WTC11 (cell line): ENCODE measurements at regions not wholly inside any gene's neighbourhood (a gene's known extent, or its start where the extent isn't known, plus 50 kb on each side); places are given as distances from the start of the nearest gene placed in this dataset.

ENCODE experiments used
- ATAC-seq: fragments of 200-7000 bp; cut with Tn5 transposase; 2 replicates; pipeline ENCODE4 v1.10.0; 2021; ENCODE audit warnings: mild to moderate bottlenecking, moderate library complexity
- CTCF ChIA-PET: fragments of 300-600 bp; sonication (Branson Sonifier 250); formaldehyde crosslinking; loops from one replicate; lab custom pipeline; 2021; ENCODE audit warnings: antibody characterized with exemption; lab: Charles Lee
- POLR2A ChIA-PET: fragments of 350-600 bp; sonication (Branson Sonifier 250); formaldehyde crosslinking; loops from one replicate; lab custom pipeline; 2021; ENCODE audit warnings: antibody characterized with exemption; lab: Charles Lee
- DNase-seq: peaks from one replicate; pipeline ENCODE4 v3.0.0; 2021; ENCODE audit warnings: low spot score
- H3K27ac Mint-ChIP-seq: 2 replicates; pipeline ENCODE4 v1.8.0; 2021; ENCODE audit warnings: mixed read lengths
- H3K27me3 Mint-ChIP-seq: 2 replicates; pipeline ENCODE4 v1.8.0; 2021; ENCODE audit warnings: low read depth, mild to moderate bottlenecking, moderate library complexity, mixed read lengths
- H3K36me3 Mint-ChIP-seq: 2 replicates; pipeline ENCODE4 v1.8.0; 2021; ENCODE audit warnings: mixed read lengths
- H3K4me1 Mint-ChIP-seq: 2 replicates; pipeline ENCODE4 v1.8.0; 2022; ENCODE audit warnings: mixed read lengths
- H3K4me3 Mint-ChIP-seq: 2 replicates; pipeline ENCODE4 v1.8.0; 2021; ENCODE audit warnings: mild to moderate bottlenecking, moderate library complexity, mixed read lengths
- H3K9me3 Mint-ChIP-seq: 2 replicates; pipeline ENCODE4 v1.8.0; 2021; ENCODE audit warnings: mixed read lengths
- CBFB ChIP-seq: sonication (generic); formaldehyde crosslinking; IDR thresholded peaks from 2 replicates; pipeline ENCODE4 v1.8.1; 2022; ENCODE audit warnings: mild to moderate bottlenecking, low read depth, missing genetic modification reagents
- EMX1 ChIP-seq: fragments of 250-450 bp; sonication (Bioruptor Pico); IDR thresholded peaks from 2 replicates; pipeline ENCODE4 v1.8.0; 2021; ENCODE audit warnings: mild to moderate bottlenecking
- FOXP1 ChIP-seq: sonication (generic); formaldehyde crosslinking; IDR thresholded peaks from 2 replicates; pipeline ENCODE4 v1.8.0; 2022; ENCODE audit warnings: missing genetic modification reagents, mild to moderate bottlenecking, moderate library complexity, borderline replicate concordance
- KAT7 ChIP-seq: sonication (generic); formaldehyde crosslinking; IDR thresholded peaks from 2 replicates; pipeline ENCODE4 v1.8.1; 2023; ENCODE audit warnings: missing genetic modification reagents, mild to moderate bottlenecking, borderline replicate concordance
- MXD4 ChIP-seq: fragments of 250-450 bp; sonication (Bioruptor Pico); IDR thresholded peaks from 2 replicates; pipeline ENCODE4 v1.8.0; 2021; ENCODE audit warnings: mild to moderate bottlenecking, moderate library complexity, borderline replicate concordance
- NR2C2 ChIP-seq: sonication (generic); formaldehyde crosslinking; IDR thresholded peaks from 2 replicates; pipeline ENCODE4 v1.8.0; 2022; ENCODE audit warnings: mild to moderate bottlenecking, missing genetic modification reagents
- RELA ChIP-seq: sonication (generic); formaldehyde crosslinking; IDR thresholded peaks from 2 replicates; pipeline ENCODE4 v1.8.1; 2022; ENCODE audit warnings: missing genetic modification reagents, mild to moderate bottlenecking, borderline replicate concordance
- RORB ChIP-seq: fragments of 250-450 bp; sonication (Bioruptor Pico); IDR thresholded peaks from 2 replicates; pipeline ENCODE4 v1.9.0; 2021; ENCODE audit warnings: mild to moderate bottlenecking
- TCF7 ChIP-seq: sonication (generic); formaldehyde crosslinking; IDR thresholded peaks from 2 replicates; pipeline ENCODE4 v1.8.0; 2022; ENCODE audit warnings: mild to moderate bottlenecking, low read depth, missing genetic modification reagents, moderate library complexity
- TEAD1 ChIP-seq: sonication (generic); formaldehyde crosslinking; IDR thresholded peaks from 2 replicates; pipeline ENCODE4 v1.8.0; 2022; ENCODE audit warnings: mild to moderate bottlenecking, missing genetic modification reagents
- ZNF263 ChIP-seq: sonication (generic); formaldehyde crosslinking; IDR thresholded peaks from 2 replicates; pipeline ENCODE4 v1.8.1; 2022; ENCODE audit warnings: low read depth, mild to moderate bottlenecking, moderate library complexity, missing genetic modification reagents
- ZNF317 ChIP-seq: sonication (generic); formaldehyde crosslinking; IDR thresholded peaks from 2 replicates; pipeline ENCODE4 v1.8.1; 2023; ENCODE audit warnings: low read depth, mild to moderate bottlenecking, moderate library complexity, missing genetic modification reagents, borderline replicate concordance
- ZNF396 ChIP-seq: fragments of 250-450 bp; sonication (Bioruptor Pico); IDR thresholded peaks from 2 replicates; pipeline ENCODE4 v1.8.0; 2021; ENCODE audit warnings: mild to moderate bottlenecking, moderate library complexity, borderline replicate concordance
- TF ChIP-seq, protein P1 (sequence below): sonication (generic); formaldehyde crosslinking; IDR thresholded peaks from 2 replicates; pipeline ENCODE4 v1.8.0; 2022; ENCODE audit warnings: mild to moderate bottlenecking, missing genetic modification reagents
- TF ChIP-seq, protein P2 (sequence below): fragments of 200-600 bp; IDR thresholded peaks from 2 replicates; pipeline ENCODE4 v1.8.0; 2022; ENCODE audit warnings: antibody characterized with exemption
- TF ChIP-seq, protein P3 (sequence below): sonication (generic); formaldehyde crosslinking; IDR thresholded peaks from 2 replicates; pipeline ENCODE4 v1.8.0; 2023; ENCODE audit warnings: missing genetic modification reagents
- TF ChIP-seq, protein P4 (sequence below): sonication (generic); formaldehyde crosslinking; IDR thresholded peaks from 2 replicates; pipeline ENCODE4 v1.8.0; 2022; ENCODE audit warnings: missing genetic modification reagents
- TF ChIP-seq, protein P5 (sequence below): fragments of 250-450 bp; sonication (Bioruptor Pico); IDR thresholded peaks from 2 replicates; pipeline ENCODE4 v1.9.0; 2021; ENCODE audit warnings: mild to moderate bottlenecking, borderline replicate concordance

DNA sequence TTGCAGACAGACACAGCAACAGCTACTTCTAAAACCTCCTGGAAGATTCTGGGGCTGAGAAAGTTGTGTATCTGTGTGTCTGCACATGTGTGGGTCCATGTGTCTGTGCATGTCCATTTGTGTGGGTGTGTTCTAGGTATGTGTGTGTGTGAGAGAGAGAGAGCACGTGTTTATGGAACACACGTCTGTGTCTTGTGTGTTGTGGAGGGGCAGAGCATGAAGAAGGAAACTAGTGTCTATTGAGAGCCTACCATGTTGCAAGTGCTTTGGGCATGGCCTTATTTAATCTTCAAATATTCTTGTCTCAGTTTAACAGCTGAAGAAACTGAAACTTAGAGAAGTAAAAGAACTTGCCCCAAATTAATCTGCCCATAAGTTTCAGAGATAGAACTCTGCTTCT, 327.5 kb downstream of the UACA start:
- Mint-ChIP-seq H3K4me3 (no peak overlapping the region), H3K36me3 (no peaks in the 10 kb centered on the region), H3K27ac (no peak overlapping the region), H3K27me3 (no peaks in the 10 kb centered on the region; the same call in 1 of the 2 replicates), H3K4me1 (peaks cover 31% of the 10 kb centered on the region), H3K9me3 (no peaks in the 10 kb centered on the region)
- TF ChIP-seq RELA (CRISPR knock-in tag) (no peak), FOXP1 (CRISPR knock-in tag) (no peak), MXD4 (CRISPR knock-in tag) (no peak), NR2C2 (CRISPR knock-in tag) (no peak), ZNF317 (CRISPR knock-in tag) (no peak), EMX1 (CRISPR knock-in tag) (no peak), TCF7 (CRISPR knock-in tag) (no peak), ZNF396 (CRISPR knock-in tag) (no peak), TEAD1 (CRISPR knock-in tag) (no peak)
- TF ChIP-seq, protein P1, sequence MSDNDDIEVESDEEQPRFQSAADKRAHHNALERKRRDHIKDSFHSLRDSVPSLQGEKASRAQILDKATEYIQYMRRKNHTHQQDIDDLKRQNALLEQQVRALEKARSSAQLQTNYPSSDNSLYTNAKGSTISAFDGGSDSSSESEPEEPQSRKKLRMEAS (CRISPR knock-in tag) = no peak
- TF ChIP-seq, protein P2, sequence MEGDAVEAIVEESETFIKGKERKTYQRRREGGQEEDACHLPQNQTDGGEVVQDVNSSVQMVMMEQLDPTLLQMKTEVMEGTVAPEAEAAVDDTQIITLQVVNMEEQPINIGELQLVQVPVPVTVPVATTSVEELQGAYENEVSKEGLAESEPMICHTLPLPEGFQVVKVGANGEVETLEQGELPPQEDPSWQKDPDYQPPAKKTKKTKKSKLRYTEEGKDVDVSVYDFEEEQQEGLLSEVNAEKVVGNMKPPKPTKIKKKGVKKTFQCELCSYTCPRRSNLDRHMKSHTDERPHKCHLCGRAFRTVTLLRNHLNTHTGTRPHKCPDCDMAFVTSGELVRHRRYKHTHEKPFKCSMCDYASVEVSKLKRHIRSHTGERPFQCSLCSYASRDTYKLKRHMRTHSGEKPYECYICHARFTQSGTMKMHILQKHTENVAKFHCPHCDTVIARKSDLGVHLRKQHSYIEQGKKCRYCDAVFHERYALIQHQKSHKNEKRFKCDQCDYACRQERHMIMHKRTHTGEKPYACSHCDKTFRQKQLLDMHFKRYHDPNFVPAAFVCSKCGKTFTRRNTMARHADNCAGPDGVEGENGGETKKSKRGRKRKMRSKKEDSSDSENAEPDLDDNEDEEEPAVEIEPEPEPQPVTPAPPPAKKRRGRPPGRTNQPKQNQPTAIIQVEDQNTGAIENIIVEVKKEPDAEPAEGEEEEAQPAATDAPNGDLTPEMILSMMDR = no peak
- TF ChIP-seq, protein P3, sequence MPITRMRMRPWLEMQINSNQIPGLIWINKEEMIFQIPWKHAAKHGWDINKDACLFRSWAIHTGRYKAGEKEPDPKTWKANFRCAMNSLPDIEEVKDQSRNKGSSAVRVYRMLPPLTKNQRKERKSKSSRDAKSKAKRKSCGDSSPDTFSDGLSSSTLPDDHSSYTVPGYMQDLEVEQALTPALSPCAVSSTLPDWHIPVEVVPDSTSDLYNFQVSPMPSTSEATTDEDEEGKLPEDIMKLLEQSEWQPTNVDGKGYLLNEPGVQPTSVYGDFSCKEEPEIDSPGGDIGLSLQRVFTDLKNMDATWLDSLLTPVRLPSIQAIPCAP = no peak
- TF ChIP-seq, protein P4, sequence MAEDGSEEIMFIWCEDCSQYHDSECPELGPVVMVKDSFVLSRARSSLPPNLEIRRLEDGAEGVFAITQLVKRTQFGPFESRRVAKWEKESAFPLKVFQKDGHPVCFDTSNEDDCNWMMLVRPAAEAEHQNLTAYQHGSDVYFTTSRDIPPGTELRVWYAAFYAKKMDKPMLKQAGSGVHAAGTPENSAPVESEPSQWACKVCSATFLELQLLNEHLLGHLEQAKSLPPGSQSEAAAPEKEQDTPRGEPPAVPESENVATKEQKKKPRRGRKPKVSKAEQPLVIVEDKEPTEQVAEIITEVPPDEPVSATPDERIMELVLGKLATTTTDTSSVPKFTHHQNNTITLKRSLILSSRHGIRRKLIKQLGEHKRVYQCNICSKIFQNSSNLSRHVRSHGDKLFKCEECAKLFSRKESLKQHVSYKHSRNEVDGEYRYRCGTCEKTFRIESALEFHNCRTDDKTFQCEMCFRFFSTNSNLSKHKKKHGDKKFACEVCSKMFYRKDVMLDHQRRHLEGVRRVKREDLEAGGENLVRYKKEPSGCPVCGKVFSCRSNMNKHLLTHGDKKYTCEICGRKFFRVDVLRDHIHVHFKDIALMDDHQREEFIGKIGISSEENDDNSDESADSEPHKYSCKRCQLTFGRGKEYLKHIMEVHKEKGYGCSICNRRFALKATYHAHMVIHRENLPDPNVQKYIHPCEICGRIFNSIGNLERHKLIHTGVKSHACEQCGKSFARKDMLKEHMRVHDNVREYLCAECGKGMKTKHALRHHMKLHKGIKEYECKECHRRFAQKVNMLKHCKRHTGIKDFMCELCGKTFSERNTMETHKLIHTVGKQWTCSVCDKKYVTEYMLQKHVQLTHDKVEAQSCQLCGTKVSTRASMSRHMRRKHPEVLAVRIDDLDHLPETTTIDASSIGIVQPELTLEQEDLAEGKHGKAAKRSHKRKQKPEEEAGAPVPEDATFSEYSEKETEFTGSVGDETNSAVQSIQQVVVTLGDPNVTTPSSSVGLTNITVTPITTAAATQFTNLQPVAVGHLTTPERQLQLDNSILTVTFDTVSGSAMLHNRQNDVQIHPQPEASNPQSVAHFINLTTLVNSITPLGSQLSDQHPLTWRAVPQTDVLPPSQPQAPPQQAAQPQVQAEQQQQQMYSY = no peak
- ATAC-seq (no peak), DNase-seq (no peak)
- ChIA-PET POLR2A (no interaction called here), CTCF (no interaction called here)

DNA sequence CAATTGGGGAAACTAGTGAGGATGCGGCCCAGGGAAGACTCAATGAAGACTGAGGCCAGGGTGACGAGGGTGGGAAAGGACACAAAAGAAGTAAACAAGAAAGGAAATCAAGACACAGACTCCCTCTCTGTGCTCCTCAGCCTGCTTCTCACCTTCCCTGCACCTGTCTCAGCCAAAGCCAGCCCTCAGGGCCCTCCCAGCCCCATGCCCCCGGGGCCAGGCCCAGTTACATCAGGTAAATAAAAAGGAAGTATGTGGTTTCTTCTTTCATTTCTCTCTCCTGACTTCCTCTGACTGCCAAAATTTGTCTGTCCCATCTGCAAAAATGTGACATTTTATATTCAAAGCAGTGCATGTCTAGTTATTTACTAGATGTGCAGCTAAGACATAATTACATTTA, 328.0 kb downstream of the UACA start:
- H3K4me3 Mint-ChIP-seq = no peak overlapping the region
- no peaks in the 10 kb centered on the region for H3K36me3 Mint-ChIP-seq
- ATAC-seq (no peak), DNase-seq (no peak)
- H3K27me3 Mint-ChIP-seq = no peaks in the 10 kb centered on the region; the same call in 1 of the 2 replicates
- peaks cover 31% of the 10 kb centered on the region for H3K4me1 Mint-ChIP-seq
- ChIA-PET CTCF (no interaction called here), POLR2A (no interaction called here)
- H3K27ac Mint-ChIP-seq = no peak overlapping the region
- H3K9me3 Mint-ChIP-seq = no peaks in the 10 kb centered on the region
- TF ChIP-seq KAT7 (CRISPR knock-in tag) (no peak), RORB (CRISPR knock-in tag) (no peak), CBFB (CRISPR knock-in tag) (no peak)

DNA sequence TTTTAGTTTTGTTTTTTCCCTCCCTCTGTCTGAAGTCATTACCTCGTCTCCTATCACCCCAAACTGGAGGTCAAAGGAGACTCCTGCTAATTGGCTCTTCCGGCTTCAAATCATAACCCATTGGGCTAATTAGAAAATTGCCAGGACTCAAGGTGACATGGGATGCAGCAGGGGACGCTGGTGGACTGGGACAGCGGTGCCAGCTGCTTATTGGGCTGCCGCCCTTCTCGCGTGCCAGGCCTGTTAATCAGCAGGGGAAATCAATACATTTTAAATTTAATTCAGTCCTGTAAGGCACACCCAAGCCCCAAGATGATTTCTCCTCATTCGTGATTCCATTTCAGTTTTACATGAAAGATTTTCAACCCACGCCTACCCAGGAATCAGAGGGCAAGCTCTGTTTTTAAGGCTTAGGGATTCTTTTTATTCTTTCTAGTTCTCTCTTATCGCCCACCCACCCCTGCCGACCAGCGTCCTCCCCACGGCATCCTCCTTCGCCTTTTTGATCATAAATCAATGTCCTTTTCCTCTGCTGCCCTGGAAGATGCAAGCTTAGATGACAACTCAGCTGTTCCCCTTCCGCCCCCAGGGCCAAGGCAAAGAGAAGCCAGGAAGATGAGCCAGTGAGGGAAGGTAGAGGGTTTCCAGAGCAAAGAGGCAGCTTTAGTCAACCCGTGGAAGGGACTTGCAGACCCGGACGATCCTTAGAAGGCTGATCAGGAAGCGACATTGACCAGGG, 329.6 kb downstream of the UACA start:
- POLR2A ChIA-PET = no interaction called here
- DNase-seq (no peak), ATAC-seq (no peak)
- H3K4me3 Mint-ChIP-seq = no peak overlapping the region
- H3K36me3 Mint-ChIP-seq = peaks cover 9% of the 10 kb centered on the region
- CTCF ChIA-PET = interaction anchor here (0.7 to 1.1 kb wide), 2 partner anchors 8 to 33 kb away, joined by 4 to 5 read pairs; no protein-coding TSS in a partner anchor
- H3K4me1 Mint-ChIP-seq = peaks cover 31% of the 10 kb centered on the region
- no peak overlapping the region for H3K27ac Mint-ChIP-seq
- no peaks in the 10 kb centered on the region; the same call in 1 of the 2 replicates for H3K27me3 Mint-ChIP-seq
- H3K9me3 Mint-ChIP-seq = peaks cover 14% of the 10 kb centered on the region
- TF ChIP-seq, protein P5, sequence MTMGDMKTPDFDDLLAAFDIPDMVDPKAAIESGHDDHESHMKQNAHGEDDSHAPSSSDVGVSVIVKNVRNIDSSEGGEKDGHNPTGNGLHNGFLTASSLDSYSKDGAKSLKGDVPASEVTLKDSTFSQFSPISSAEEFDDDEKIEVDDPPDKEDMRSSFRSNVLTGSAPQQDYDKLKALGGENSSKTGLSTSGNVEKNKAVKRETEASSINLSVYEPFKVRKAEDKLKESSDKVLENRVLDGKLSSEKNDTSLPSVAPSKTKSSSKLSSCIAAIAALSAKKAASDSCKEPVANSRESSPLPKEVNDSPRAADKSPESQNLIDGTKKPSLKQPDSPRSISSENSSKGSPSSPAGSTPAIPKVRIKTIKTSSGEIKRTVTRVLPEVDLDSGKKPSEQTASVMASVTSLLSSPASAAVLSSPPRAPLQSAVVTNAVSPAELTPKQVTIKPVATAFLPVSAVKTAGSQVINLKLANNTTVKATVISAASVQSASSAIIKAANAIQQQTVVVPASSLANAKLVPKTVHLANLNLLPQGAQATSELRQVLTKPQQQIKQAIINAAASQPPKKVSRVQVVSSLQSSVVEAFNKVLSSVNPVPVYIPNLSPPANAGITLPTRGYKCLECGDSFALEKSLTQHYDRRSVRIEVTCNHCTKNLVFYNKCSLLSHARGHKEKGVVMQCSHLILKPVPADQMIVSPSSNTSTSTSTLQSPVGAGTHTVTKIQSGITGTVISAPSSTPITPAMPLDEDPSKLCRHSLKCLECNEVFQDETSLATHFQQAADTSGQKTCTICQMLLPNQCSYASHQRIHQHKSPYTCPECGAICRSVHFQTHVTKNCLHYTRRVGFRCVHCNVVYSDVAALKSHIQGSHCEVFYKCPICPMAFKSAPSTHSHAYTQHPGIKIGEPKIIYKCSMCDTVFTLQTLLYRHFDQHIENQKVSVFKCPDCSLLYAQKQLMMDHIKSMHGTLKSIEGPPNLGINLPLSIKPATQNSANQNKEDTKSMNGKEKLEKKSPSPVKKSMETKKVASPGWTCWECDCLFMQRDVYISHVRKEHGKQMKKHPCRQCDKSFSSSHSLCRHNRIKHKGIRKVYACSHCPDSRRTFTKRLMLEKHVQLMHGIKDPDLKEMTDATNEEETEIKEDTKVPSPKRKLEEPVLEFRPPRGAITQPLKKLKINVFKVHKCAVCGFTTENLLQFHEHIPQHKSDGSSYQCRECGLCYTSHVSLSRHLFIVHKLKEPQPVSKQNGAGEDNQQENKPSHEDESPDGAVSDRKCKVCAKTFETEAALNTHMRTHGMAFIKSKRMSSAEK = no peak
- TF ChIP-seq ZNF263 = no peak
- TF ChIP-seq, protein P2 = no peak
